Ishikawa (cell line): ENCODE measurements at regions not wholly inside any gene's neighbourhood (a gene's known extent, or its start where the extent isn't known, plus 50 kb on each side); places are given as distances from the start of the nearest gene placed in this dataset.

Experiments
- CREB1 ChIP-seq: IDR thresholded peaks from 2 replicates; pipeline ENCODE4 v1.6.1; 2012; ENCODE audit warnings: low read depth
- EGR1 ChIP-seq: IDR thresholded peaks from 2 replicates; pipeline ENCODE4 v1.6.1; 2012
- EP300 ChIP-seq: IDR thresholded peaks from 2 replicates; pipeline ENCODE4 v1.6.1; 2012; ENCODE audit warnings: borderline replicate concordance
- MAX ChIP-seq: IDR thresholded peaks from 2 replicates; pipeline ENCODE4 v1.6.1; 2012
- NFIC ChIP-seq: IDR thresholded peaks from 2 replicates; pipeline ENCODE4 v1.6.1; 2012
- RAD21 ChIP-seq: IDR thresholded peaks from 2 replicates; pipeline ENCODE4 v1.6.1; 2012; ENCODE audit warnings: low read depth
- TCF12 ChIP-seq: IDR thresholded peaks from 2 replicates; pipeline ENCODE4 v1.6.1; 2012; ENCODE audit warnings: low read depth
- TEAD4 ChIP-seq: IDR thresholded peaks from 2 replicates; pipeline ENCODE4 v1.6.1; 2012
- USF1 ChIP-seq: IDR thresholded peaks from 2 replicates; pipeline ENCODE4 v1.6.1; 2012
- YY1 ChIP-seq: IDR thresholded peaks from 2 replicates; pipeline ENCODE4 v1.6.1; 2012; ENCODE audit warnings: low read depth
- ZBTB7A ChIP-seq: IDR thresholded peaks from 2 replicates; pipeline ENCODE4 v1.6.1; 2012; ENCODE audit warnings: low read depth

GRCh38 chr1:37108596-37109188, 74.4 kb upstream of the GRIK3 start:
- TF ChIP-seq ZBTB7A, result no peak
- no peak for TF ChIP-seq TCF12
- no peak for TF ChIP-seq RAD21
- TF ChIP-seq YY1, result no peak
- no peak for TF ChIP-seq CREB1
- no peak for TF ChIP-seq TEAD4
- no peak for TF ChIP-seq EGR1
- TF ChIP-seq MAX, result no peak
- TF ChIP-seq EP300, result no peak
- no peak for TF ChIP-seq USF1
- no peak for TF ChIP-seq NFIC
